ENCODE measurements at regions not wholly inside any gene's neighbourhood (a gene's known extent, or its start where the extent isn't known, plus 50 kb on each side); places are given as distances from the start of the nearest gene placed in this dataset.

GRCh38 chrX:40457406-40457805 is 123.4 kb upstream of the ATP6AP2 start:
- no peak for TF ChIP-seq CTCF (IDR thresholded peaks at IDR 0.05)
- no peak for TF ChIP-seq POLR2AphosphoS5 (IDR thresholded peaks at IDR 0.05)
- no peak for TF ChIP-seq POLR2A (IDR thresholded peaks at IDR 0.05)

All from suprapubic skin (tissue), 4 donors.